HepG2 (cell line): ENCODE measurements at regions not wholly inside any gene's neighbourhood (a gene's known extent, or its start where the extent isn't known, plus 50 kb on each side); places are given as distances from the start of the nearest gene placed in this dataset.

Experiments used
- BCL3 ChIP-seq: sonication (generic); formaldehyde crosslinking; IDR thresholded peaks from 2 replicates; pipeline ENCODE4 v1.5.1; 2020; ENCODE audit warnings: mild to moderate bottlenecking, missing genetic modification reagents, moderate library complexity
- CREB1 ChIP-seq, 2 experiments: fragments of 450-650 bp in 1 of 2; IDR thresholded peaks; 2 replicates each; pipeline ENCODE4 v1.6.1; 2016 to 2017; ENCODE audit warnings: control low read depth in 1 of 2, mild to moderate bottlenecking in 1 of 2, missing compliant biosample characterization in 1 of 2, missing genetic modification characterization in 1 of 2
- CTCF ChIP-seq: sonication (generic); formaldehyde crosslinking; IDR thresholded peaks from 2 replicates; pipeline ENCODE4 v1.5.0; 2020; ENCODE audit warnings: mild to moderate bottlenecking, missing genetic modification reagents, moderate library complexity
- FOXJ3 ChIP-seq: sonication (generic); formaldehyde crosslinking; IDR thresholded peaks from 2 replicates; pipeline ENCODE4 v1.4.0; 2020; ENCODE audit warnings: missing genetic modification reagents, mild to moderate bottlenecking, borderline replicate concordance
- HCFC1 ChIP-seq: fragments of 150-350 bp; IDR thresholded peaks from 2 replicates; pipeline ENCODE4 v1.6.1; 2014; ENCODE audit warnings: low read depth, low read length
- SETDB1 ChIP-seq: sonication (generic); formaldehyde crosslinking; IDR thresholded peaks from 2 replicates; pipeline ENCODE4 v1.5.1; 2020; ENCODE audit warnings: missing genetic modification reagents, mild to moderate bottlenecking, borderline replicate concordance
- SMC3 ChIP-seq: IDR thresholded peaks from 2 replicates; pipeline ENCODE4 v1.6.1; 2011; ENCODE audit warnings: low read length, improper control_type of control experiment
- SRY ChIP-seq: sonication (generic); formaldehyde crosslinking; IDR thresholded peaks from 2 replicates; pipeline ENCODE4 v1.8.0; 2022; ENCODE audit warnings: mild to moderate bottlenecking, missing genetic modification reagents
- USF2 ChIP-seq, 2 experiments: sonication (generic) in 1 of 2; formaldehyde crosslinking in 1 of 2; IDR thresholded peaks; 2 replicates each; pipeline versions ENCODE4 v1.5.1 to v1.6.1; 2011 to 2020; ENCODE audit warnings: borderline replicate concordance in 1 of 2, low read depth in 1 of 2, low read length in 1 of 2, mild to moderate bottlenecking in 1 of 2, missing genetic modification reagents in 1 of 2, moderate library complexity in 1 of 2
- YY1 ChIP-seq: IDR thresholded peaks from 2 replicates; pipeline ENCODE4 v1.6.1; 2011; ENCODE audit warnings: low read length, low read depth, moderate library complexity, mild to moderate bottlenecking; ENCODE audit not compliant: insufficient read depth, insufficient replicate concordance
- ZFX ChIP-seq: sonication (generic); formaldehyde crosslinking; IDR thresholded peaks from 2 replicates; pipeline ENCODE4 v1.4.0; 2020; ENCODE audit warnings: mild to moderate bottlenecking, low read depth, missing genetic modification reagents, moderate library complexity
- ZNF761 ChIP-seq: sonication (generic); formaldehyde crosslinking; conservative IDR thresholded peaks from 2 replicates; pipeline ENCODE4 v1.4.0; 2020; ENCODE audit warnings: mild to moderate bottlenecking, missing genetic modification reagents

GRCh38 chr10:45545150-45545549 is 127.4 kb downstream of the ZFAND4 start:
- TF ChIP-seq USF2 (IDR thresholded peaks at IDR 0.05; ENCODE audit: low read depth, low read length) (no peak), USF2 (CRISPR knock-in tag; IDR thresholded peaks at IDR 0.05; ENCODE audit: borderline replicate concordance) (no peak), CTCF (CRISPR knock-in tag) (no peak), CREB1 (IDR thresholded peaks at IDR 0.05) (no peak), CREB1 (CRISPR knock-in tag; IDR thresholded peaks at IDR 0.05) (no peak), BCL3 (CRISPR knock-in tag) (no peak), HCFC1 (no peak), ZNF761 (CRISPR knock-in tag) (no peak), SRY (CRISPR knock-in tag) (no peak), ZFX (CRISPR knock-in tag) (no peak), YY1 (no peak), FOXJ3 (no peak), SETDB1 (CRISPR knock-in tag) (no peak), SMC3 (no peak)
